HuH-7.5 (cell line): ENCODE measurements at regions not wholly inside any gene's neighbourhood (a gene's known extent, or its start where the extent isn't known, plus 50 kb on each side); places are given as distances from the start of the nearest gene placed in this dataset.

ENCODE experiments used
- DNase-seq: peaks from one replicate; pipeline ENCODE4 v3.0.0; 2011; ENCODE audit warnings: low spot score

- no peak for DNase-seq
Measured at GRCh38 chr4:24057915-24058559, 168.2 kb upstream of the PPARGC1A start.

GRCh38 chr4:24056289-24056688 is 166.4 kb upstream of the PPARGC1A start:
- DNase-seq = no peak

DNA sequence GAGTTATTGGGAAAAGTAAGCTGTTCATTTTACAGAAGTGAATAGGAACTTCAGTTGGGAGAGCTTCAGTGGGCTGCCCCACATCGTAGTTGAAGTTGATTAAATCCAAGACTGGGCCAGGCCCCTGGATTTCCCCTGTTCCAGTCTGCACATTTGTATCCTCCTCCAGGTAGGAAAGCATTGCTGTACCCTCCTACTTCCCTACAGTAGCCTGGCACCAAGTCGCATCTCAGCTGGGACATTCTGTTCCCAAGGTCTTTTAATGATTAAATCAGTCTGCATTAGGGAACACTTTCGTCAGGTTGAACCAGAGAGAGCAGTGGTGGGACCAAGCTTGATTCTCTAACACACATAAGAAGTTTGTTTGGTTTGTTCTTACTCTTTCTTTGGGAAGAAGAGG is 165.8 kb upstream of the PPARGC1A start:
- DNase-seq = no peak

DNA sequence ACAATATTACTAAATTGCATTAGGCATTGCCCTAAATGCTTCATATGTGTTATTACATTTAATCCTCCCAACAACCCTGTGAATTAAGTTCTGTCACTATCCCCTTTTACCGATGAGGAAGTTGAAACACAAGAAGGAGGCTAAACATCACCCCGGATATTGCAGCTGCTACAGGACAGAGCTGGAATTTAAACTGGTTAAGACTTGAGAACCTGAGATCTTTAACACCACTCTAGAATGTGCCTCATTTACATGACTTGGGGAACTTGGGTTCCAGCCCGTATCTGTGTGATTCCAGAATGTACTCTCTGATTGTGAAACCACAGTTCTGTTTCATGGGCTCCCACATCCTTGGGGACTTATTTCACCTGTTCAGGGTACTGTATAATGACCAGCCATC is 165.1 kb upstream of the PPARGC1A start:
- DNase-seq = no peak

DNA sequence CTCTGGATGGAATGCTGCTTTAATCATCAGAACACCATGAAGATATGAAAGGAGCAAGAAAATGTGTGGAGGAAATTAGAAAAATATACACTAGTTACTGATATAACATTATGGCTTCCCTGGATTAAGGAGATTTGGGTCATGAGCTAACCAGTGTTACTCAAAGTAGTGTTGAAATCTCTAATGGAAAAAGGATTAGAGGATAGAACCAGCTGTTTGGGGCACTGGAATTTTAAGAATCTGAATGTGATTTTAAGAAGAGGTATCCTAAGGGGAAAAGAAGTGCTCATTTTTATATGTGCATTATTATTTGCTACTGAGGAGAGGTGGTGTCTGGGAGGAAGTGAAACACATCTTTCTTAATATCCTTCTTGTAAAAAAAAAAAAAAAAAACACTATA is 164.1 kb upstream of the PPARGC1A start:
- no peak for DNase-seq

GRCh38 chr4:24044610-24045589 is 155.1 kb upstream of the PPARGC1A start:
- no peak for DNase-seq

- no peak for DNase-seq
Measured at GRCh38 chr4:24042094-24042493, 152.2 kb upstream of the PPARGC1A start.

DNA sequence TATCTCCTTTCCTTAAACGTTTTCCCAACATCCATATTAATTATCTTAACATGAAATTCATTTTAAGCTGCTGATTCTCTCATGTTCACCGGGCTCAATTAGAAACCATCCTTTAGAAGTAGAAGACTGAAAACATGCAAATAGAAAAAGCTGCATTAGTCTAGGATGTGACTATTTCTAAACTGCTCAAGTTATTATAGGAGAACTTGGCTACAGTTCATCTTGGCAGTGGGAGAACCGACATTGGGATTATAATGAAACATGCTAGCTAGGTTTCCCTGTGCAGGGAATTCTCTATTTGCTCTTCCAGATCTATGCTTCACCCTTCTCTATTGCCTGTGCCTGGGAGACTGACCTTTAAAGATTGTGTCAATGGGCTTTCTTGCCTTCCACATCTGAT is 151.0 kb upstream of the PPARGC1A start:
- DNase-seq = no peak

GRCh38 chr4:24033626-24034025 is 143.8 kb upstream of the PPARGC1A start:
- no peak for DNase-seq

DNA sequence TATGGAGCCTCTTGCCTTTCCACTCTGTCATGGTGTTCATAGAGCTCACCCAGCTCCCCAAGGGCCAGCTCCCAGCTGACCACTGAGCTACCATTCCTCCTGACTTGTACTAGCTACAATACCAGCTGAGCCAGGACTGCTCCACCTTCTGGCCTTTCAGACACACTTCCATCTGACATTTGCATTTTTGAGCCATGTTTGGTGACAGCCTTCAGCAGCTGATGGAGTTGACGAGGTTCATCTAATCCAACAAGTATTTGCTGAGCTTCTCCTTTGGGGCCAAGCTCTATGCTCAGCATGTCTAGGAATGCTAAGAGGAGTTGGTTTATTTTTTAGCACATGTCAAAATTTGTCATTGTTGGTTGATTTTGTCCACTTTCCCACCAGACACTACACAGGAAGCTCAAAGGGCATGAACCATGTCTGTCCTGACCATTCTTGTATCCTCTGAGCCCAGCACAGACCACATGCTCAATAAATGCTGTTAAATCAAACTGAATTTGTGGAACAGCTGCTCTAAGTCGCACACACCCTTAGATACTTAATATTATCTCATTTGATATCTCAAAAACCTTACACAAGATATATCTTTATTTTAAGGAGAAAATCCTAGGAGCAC is 142.6 kb upstream of the PPARGC1A start:
- DNase-seq = no peak

GRCh38 chr4:24026596-24026995 is 136.7 kb upstream of the PPARGC1A start:
- no peak for DNase-seq

DNA sequence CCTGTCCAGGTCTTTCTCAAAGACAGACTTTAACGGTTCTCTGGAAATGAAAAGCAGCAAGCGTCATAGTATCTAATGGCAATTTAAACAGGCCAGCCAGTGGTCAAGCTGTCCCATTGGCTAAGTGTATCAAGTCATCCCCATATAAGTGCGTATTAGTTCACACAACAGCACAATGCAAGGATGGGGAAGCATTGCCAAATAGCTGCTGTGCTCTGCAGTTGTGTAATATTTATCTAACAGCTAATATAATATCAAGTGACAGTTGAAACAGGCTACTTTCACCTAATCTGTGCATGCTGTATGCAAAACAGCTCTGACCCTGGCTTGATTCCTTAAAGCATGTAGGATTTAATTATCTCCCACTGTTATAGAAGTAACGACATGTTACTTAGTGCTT is 134.8 kb upstream of the PPARGC1A start:
- no peak for DNase-seq

GRCh38 chr4:24024157-24024556 is 134.3 kb upstream of the PPARGC1A start:
- no peak for DNase-seq

DNA sequence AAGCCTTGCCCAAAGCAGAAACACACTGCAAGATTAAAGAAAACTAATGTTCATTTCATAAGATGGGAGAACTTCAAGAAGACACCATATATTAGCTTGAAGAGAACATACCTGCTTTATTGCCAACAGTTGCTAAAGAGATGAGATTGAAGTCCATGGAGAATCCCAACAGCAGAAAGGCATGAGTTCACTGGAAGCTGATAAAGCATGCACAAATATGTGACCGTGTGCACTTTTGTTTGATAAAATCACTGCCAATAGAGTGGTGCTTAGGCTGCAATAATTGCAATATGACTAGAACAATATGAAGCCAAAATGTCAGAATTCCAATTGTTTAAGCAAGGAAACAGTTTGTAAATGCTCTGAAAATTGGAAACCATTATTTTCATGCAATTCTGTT is 125.9 kb upstream of the PPARGC1A start:
- DNase-seq = no peak

GRCh38 chr4:24013668-24014422 is 124.0 kb upstream of the PPARGC1A start:
- DNase-seq = no peak

GRCh38 chr4:24010994-24011393 is 121.1 kb upstream of the PPARGC1A start:
- DNase-seq = no peak

- DNase-seq = no peak
Measured at GRCh38 chr4:24010573-24010972, 120.7 kb upstream of the PPARGC1A start.

DNA sequence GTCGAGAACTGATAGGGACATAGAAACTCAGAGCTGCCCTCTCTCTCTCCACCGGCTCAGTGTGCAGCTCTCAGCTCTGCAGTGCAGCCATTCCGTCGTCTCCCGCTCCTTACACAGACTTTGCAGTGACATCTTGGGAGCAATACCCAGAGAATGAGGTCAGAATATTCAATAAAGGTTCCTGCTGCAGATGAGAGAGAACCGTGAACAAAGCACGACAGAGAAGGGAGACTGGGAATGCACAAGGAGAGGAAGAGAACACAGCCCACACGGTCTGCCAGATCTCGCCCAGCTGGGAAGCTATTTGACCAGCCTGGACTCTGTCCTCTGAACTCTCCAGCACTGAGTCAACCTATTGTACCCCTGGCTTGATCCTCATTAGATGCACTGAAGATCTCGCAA is 118.0 kb upstream of the PPARGC1A start:
- peak; percentile 12 for DNase-seq

DNA sequence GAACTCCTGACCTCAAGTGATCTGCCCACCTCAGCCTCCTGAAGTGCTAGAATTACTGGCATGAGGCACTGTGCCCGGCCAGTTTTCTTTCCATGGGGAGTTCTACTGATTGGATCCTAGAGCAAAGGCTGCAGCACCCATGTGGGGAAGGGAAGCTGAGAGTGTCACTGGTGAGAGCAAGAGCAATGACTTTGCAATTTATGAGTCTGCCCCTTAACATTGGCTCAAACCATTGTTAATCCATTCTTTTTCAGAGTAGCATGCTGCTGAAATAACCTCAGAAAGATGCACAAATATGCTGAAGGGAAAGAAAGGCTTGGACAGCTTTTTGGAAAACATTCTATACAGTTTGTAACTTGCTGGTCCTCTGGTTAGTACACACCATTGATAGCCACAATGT is 116.4 kb upstream of the PPARGC1A start:
- DNase-seq = no peak

GRCh38 chr4:24003926-24004325 is 114.1 kb upstream of the PPARGC1A start:
- no peak for DNase-seq

DNA sequence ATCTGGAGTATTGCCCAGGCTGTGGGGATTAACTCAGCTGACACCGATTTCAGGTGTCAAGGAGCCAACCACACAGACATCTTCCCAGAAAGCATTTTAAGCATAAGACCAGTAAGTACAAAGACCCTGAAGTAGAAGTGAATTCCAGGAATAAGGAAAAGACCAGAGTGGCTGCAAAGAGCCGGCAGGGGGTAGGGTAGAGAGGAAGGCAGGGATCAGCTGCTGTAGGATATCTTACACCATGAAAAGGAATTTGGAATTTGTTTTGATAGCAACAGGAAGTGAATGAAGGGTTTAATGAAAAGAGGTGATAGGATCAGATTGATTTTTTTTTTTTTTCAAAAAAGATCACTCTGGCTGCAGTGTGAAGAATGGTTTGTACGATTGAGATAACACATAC is 113.6 kb upstream of the PPARGC1A start:
- DNase-seq = no peak

- DNase-seq = no peak
Measured at GRCh38 chr4:24002330-24002966, 112.6 kb upstream of the PPARGC1A start.
